Spleen (tissue), 11 donors: ENCODE measurements at regions not wholly inside any gene's neighbourhood (a gene's known extent, or its start where the extent isn't known, plus 50 kb on each side); places are given as distances from the start of the nearest gene placed in this dataset.

Experiments
- DNase-seq: peaks from one replicate; pipeline ENCODE4 v3.0.0-alpha.2; 2020
- H3K27ac ChIP-seq, 8 donors: fragments of 200-600 bp; sonication (generic) in 7 of 8; 1 replicate in 4 of 8; 2 replicates in 4 of 8; pipeline versions ENCODE4 v1.5.0 to v1.8.0; 2016 to 2021; ENCODE audit warnings: inconsistent platforms in 4 of 8, mild to moderate bottlenecking in 4 of 8, moderate library complexity in 1 of 8
- H3K27me3 ChIP-seq, 7 donors: fragments of 200-600 bp; sonication (generic) in 6 of 7; replicated peaks in 1 of 7; 1 replicate in 4 of 7; 2 replicates in 3 of 7; pipeline versions ENCODE4 v1.5.0 to v1.8.0; 2016 to 2021; ENCODE audit warnings: inconsistent platforms in 3 of 7, mild to moderate bottlenecking in 1 of 7
- H3K36me3 ChIP-seq, 6 donors: fragments of 200-600 bp; sonication (generic) in 5 of 6; 1 replicate in 4 of 6; 2 replicates in 2 of 6; pipeline versions ENCODE4 v1.5.0 to v1.8.0; 2016 to 2021; ENCODE audit warnings: inconsistent platforms in 2 of 6
- H3K4me1 ChIP-seq, 6 donors: fragments of 200-600 bp; sonication (generic) in 5 of 6; 1 replicate in 3 of 6; 2 replicates in 3 of 6; pipeline versions ENCODE4 v1.5.0 to v1.8.0; 2016 to 2021; ENCODE audit warnings: inconsistent platforms in 3 of 6
- H3K4me3 ChIP-seq, 8 donors: fragments of 200-600 bp; sonication (generic) in 7 of 8; 1 replicate in 4 of 8; 2 replicates in 4 of 8; pipeline versions ENCODE4 v1.5.0 to v1.8.0; 2016 to 2021; ENCODE audit warnings: inconsistent platforms in 4 of 8, mild to moderate bottlenecking in 4 of 8, moderate library complexity in 2 of 8
- H3K9me3 ChIP-seq, 8 donors: fragments of 200-600 bp; sonication (generic) in 7 of 8; 1 replicate in 4 of 8; 2 replicates in 4 of 8; pipeline versions ENCODE4 v1.5.0 to v1.8.0; 2016 to 2021; ENCODE audit warnings: inconsistent platforms in 4 of 8
- CTCF ChIP-seq, 11 experiments: fragments of 200-600 bp in 7 of 11; fragments of 450-650 bp in 4 of 11; sonication (generic) in 4 of 11; IDR thresholded peaks in 8 of 11; conservative IDR thresholded peaks in 3 of 11; 1 replicate in 7 of 11; 2 replicates in 4 of 11; pipeline versions ENCODE4 v1.4.0 to v1.8.0; 2016 to 2021; ENCODE audit warnings: antibody characterized with exemption in 11 of 11, inconsistent platforms in 4 of 11, mild to moderate bottlenecking in 1 of 11
- POLR2A ChIP-seq, 3 donors: fragments of 450-650 bp; IDR thresholded peaks; one replicate each; pipeline ENCODE4 v1.5.1; 2017; ENCODE audit warnings: antibody characterized with exemption in 3 of 3, mild to moderate bottlenecking in 1 of 3
- POLR2AphosphoS5 ChIP-seq, 3 donors: sonication (generic); formaldehyde crosslinking; IDR thresholded peaks; one replicate each; pipeline ENCODE4 v1.5.1; 2017; ENCODE audit warnings: antibody characterized with exemption in 3 of 3
- WGBS, 5 donors: extraction: QIAGEN DNeasy Blood & Tissue Kit in 3 of 5; methylation state at CpG; one replicate each; pipeline versions ENCODE4 v1.1.5 to v1.1.7; 2013 to 2018; 5-methylcytosine and 5-hydroxymethylcytosine counted together
- intact Hi-C: fragments of 100-400 bp; cut with DNase I; formaldehyde crosslinking; loops from one replicate; pipeline ENCODE4 v1.15.0; 2023; ENCODE audit warnings: low total_unique reads
- donor health status: healthy with polysubstance abuse.
- donor health status: DM: no; HTN: no; CAD: no; lungs with moderate emphysema.
- donor health status: DM: no; HTN: no; CAD: no.
- donor health status: Bipolar disorder and iron deficiency.
- donor health status: healthy.
- donor health status: DM: no; HTN: no; CAD: no.
- donor health status: DM: yes; HTN: yes; CAD: no.

- H3K27ac ChIP-seq = no peak overlapping the region
- TF ChIP-seq POLR2AphosphoS5 (IDR thresholded peaks at IDR 0.05) (no peak), CTCF (IDR thresholded peaks at IDR 0.05 in 8 of 11, conservative IDR thresholded peaks at IDR 0.05 in 3 of 11) (no peak), POLR2A (IDR thresholded peaks at IDR 0.05) (no peak)
- H3K27me3 ChIP-seq = no peaks in the 10 kb centered on the region
- H3K4me1 ChIP-seq = no peaks in the 10 kb centered on the region
- H3K4me3 ChIP-seq = no peak overlapping the region
- no peaks in the 10 kb centered on the region for H3K36me3 ChIP-seq
- intact Hi-C loops = no loop called here
- H3K9me3 ChIP-seq = no peaks in the 10 kb centered on the region
- WGBS, 5 donors = 88 to 97% (median 92%) methylated on average over 8 of the region's 8 CpGs
- DNase-seq = no peak
These were observed 247.9 kb downstream of the ADGRL2 start for GRCh38 chr1:82048596-82048995.

- Histone ChIP-seq H3K27ac (no peak overlapping the region), H3K4me3 (no peak overlapping the region), H3K36me3 (no peaks in the 10 kb centered on the region), H3K9me3 (no peaks in the 10 kb centered on the region), H3K27me3 (no peaks in the 10 kb centered on the region), H3K4me1 (no peaks in the 10 kb centered on the region)
- TF ChIP-seq POLR2A (IDR thresholded peaks at IDR 0.05) (no peak), CTCF (IDR thresholded peaks at IDR 0.05 in 8 of 11, conservative IDR thresholded peaks at IDR 0.05 in 3 of 11) (no peak), POLR2AphosphoS5 (IDR thresholded peaks at IDR 0.05) (no peak)
- intact Hi-C loops = no loop called here
- no peak for DNase-seq
These were observed 244.5 kb downstream of the ADGRL2 start for GRCh38 chr1:82045221-82045620.

- Histone ChIP-seq H3K27me3 (no peaks in the 10 kb centered on the region), H3K9me3 (no peaks in the 10 kb centered on the region), H3K4me3 (no peak overlapping the region), H3K4me1 (no peaks in the 10 kb centered on the region), H3K36me3 (no peaks in the 10 kb centered on the region), H3K27ac (no peak overlapping the region)
- intact Hi-C loops = no loop called here
- TF ChIP-seq POLR2AphosphoS5 (IDR thresholded peaks at IDR 0.05) = no peak
- no peak for TF ChIP-seq POLR2A (IDR thresholded peaks at IDR 0.05)
- no peak for DNase-seq
These were observed 243.8 kb downstream of the ADGRL2 start for GRCh38 chr1:82044536-82044935.

GRCh38 chr1:82044111-82044510 is 243.4 kb downstream of the ADGRL2 start:
- Histone ChIP-seq H3K4me3 (no peak overlapping the region), H3K36me3 (no peaks in the 10 kb centered on the region), H3K27ac (no peak overlapping the region), H3K4me1 (no peaks in the 10 kb centered on the region), H3K9me3 (no peaks in the 10 kb centered on the region), H3K27me3 (no peaks in the 10 kb centered on the region)
- TF ChIP-seq POLR2AphosphoS5 (IDR thresholded peaks at IDR 0.05) (no peak), CTCF (IDR thresholded peaks at IDR 0.05 in 8 of 11, conservative IDR thresholded peaks at IDR 0.05 in 3 of 11) (no peak), POLR2A (IDR thresholded peaks at IDR 0.05) (no peak)
- no peak for DNase-seq
- intact Hi-C loops = no loop called here
- WGBS, 5 donors = 79 to 89% (median 84%) methylated on average over 3 of the region's 3 CpGs
